Gastroesophageal sphincter (tissue), 3 donors: ENCODE measurements at regions not wholly inside any gene's neighbourhood (a gene's known extent, or its start where the extent isn't known, plus 50 kb on each side); places are given as distances from the start of the nearest gene placed in this dataset.

Source experiments
- EP300 ChIP-seq: sonication (generic); formaldehyde crosslinking; IDR thresholded peaks from one replicate; pipeline ENCODE4 v1.6.1; 2017; ENCODE audit warnings: antibody characterized with exemption, mild to moderate bottlenecking
- POLR2A ChIP-seq, 2 donors: fragments of 450-650 bp; IDR thresholded peaks; one replicate each; pipeline ENCODE4 v1.6.1; 2017; ENCODE audit warnings: antibody characterized with exemption in 2 of 2, mild to moderate bottlenecking in 2 of 2, moderate library complexity in 1 of 2
- POLR2AphosphoS5 ChIP-seq: sonication (generic); formaldehyde crosslinking; IDR thresholded peaks from one replicate; pipeline ENCODE4 v1.6.1; 2017; ENCODE audit warnings: antibody characterized with exemption
- TF ChIP-seq, protein P1 (sequence below), 4 experiments: fragments of 200-600 bp in 2 of 4; fragments of 450-650 bp in 2 of 4; sonication (generic) in 1 of 4; IDR thresholded peaks; one replicate each; pipeline ENCODE4 v1.5.1; 2017 to 2019; ENCODE audit warnings: antibody characterized with exemption in 4 of 4, mild to moderate bottlenecking in 2 of 4, moderate library complexity in 2 of 4

DNA sequence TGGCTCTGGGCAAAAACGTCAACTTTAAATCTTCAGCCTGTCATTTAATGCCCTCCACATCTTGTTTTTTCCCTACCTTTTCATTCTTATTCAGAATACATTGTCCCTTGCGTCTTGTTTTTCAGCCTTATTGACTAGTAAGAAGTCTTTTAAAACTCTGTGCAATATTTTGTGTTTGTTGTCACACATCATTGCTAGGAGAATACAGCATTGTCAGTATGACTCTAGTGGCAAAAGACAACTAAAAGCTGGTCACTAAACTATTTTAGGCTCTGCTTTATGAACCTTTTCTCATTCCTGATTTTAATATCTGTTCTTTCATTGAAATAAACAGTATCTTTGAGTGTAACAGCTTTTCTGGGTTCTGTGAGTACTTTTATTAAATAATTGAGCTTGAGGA is 447.8 kb upstream of the CCDC179 start:
- TF ChIP-seq POLR2A (IDR thresholded peaks at IDR 0.05) (no peak), EP300 (no peak), POLR2AphosphoS5 (no peak)
- TF ChIP-seq, protein P1, sequence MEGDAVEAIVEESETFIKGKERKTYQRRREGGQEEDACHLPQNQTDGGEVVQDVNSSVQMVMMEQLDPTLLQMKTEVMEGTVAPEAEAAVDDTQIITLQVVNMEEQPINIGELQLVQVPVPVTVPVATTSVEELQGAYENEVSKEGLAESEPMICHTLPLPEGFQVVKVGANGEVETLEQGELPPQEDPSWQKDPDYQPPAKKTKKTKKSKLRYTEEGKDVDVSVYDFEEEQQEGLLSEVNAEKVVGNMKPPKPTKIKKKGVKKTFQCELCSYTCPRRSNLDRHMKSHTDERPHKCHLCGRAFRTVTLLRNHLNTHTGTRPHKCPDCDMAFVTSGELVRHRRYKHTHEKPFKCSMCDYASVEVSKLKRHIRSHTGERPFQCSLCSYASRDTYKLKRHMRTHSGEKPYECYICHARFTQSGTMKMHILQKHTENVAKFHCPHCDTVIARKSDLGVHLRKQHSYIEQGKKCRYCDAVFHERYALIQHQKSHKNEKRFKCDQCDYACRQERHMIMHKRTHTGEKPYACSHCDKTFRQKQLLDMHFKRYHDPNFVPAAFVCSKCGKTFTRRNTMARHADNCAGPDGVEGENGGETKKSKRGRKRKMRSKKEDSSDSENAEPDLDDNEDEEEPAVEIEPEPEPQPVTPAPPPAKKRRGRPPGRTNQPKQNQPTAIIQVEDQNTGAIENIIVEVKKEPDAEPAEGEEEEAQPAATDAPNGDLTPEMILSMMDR (IDR thresholded peaks at IDR 0.05), result no peak
